GM18909 (cell line): ENCODE measurements at regions not wholly inside any gene's neighbourhood (a gene's known extent, or its start where the extent isn't known, plus 50 kb on each side); places are given as distances from the start of the nearest gene placed in this dataset.

Experiments used
- ATAC-seq: cut with Tn5 transposase; IDR thresholded peaks from one replicate; pipeline ENCODE4 v1.9.1; 2021; ENCODE audit warnings: mild to moderate bottlenecking; ENCODE audit not compliant: unreplicated experiment, poor library complexity

- no peak for ATAC-seq
These were observed 319.2 kb upstream of the FMN2 start for GRCh38 chr1:239772446-239772845.

GRCh38 chr1:239775466-239775865 lies 316.2 kb upstream of the FMN2 start:
- no peak for ATAC-seq

- no peak for ATAC-seq
These were observed 313.4 kb upstream of the FMN2 start for GRCh38 chr1:239778208-239778813.

- no peak for ATAC-seq
These were observed 311.7 kb upstream of the FMN2 start for GRCh38 chr1:239779962-239780361.

- ATAC-seq, result no peak
These were observed 306.8 kb upstream of the FMN2 start for GRCh38 chr1:239784896-239785295.

GRCh38 chr1:239785576-239785975 lies 306.1 kb upstream of the FMN2 start:
- no peak for ATAC-seq

- no peak for ATAC-seq
These were observed 305.2 kb upstream of the FMN2 start for GRCh38 chr1:239786464-239786863.

- no peak for ATAC-seq
These were observed 299.5 kb upstream of the FMN2 start for GRCh38 chr1:239792157-239792556.

GRCh38 chr1:239795304-239795703 lies 296.4 kb upstream of the FMN2 start:
- ATAC-seq, result no peak

- no peak for ATAC-seq
These were observed 292.1 kb upstream of the FMN2 start for GRCh38 chr1:239799617-239800016.

- no peak for ATAC-seq
These were observed 290.8 kb upstream of the FMN2 start for GRCh38 chr1:239800861-239801260.

- no peak for ATAC-seq
These were observed 289.4 kb upstream of the FMN2 start for GRCh38 chr1:239802275-239802674.

GRCh38 chr1:239803781-239804180 lies 287.9 kb upstream of the FMN2 start:
- no peak for ATAC-seq

GRCh38 chr1:239804266-239804665 lies 287.4 kb upstream of the FMN2 start:
- no peak for ATAC-seq

- ATAC-seq, result no peak
These were observed 286.6 kb upstream of the FMN2 start for GRCh38 chr1:239805042-239805441.

- ATAC-seq, result no peak
These were observed 285.6 kb upstream of the FMN2 start for GRCh38 chr1:239805851-239806772.

- ATAC-seq, result no peak
These were observed 284.8 kb upstream of the FMN2 start for GRCh38 chr1:239806897-239807296.

- no peak for ATAC-seq
These were observed 284.3 kb upstream of the FMN2 start for GRCh38 chr1:239807361-239807760.

GRCh38 chr1:239810061-239810481 lies 281.6 kb upstream of the FMN2 start:
- no peak for ATAC-seq

- no peak for ATAC-seq
These were observed 280.3 kb upstream of the FMN2 start for GRCh38 chr1:239811211-239811885.

GRCh38 chr1:239812580-239812979 lies 279.1 kb upstream of the FMN2 start:
- ATAC-seq, result no peak
